GM12873 (cell line): ENCODE measurements at regions not wholly inside any gene's neighbourhood (a gene's known extent, or its start where the extent isn't known, plus 50 kb on each side); places are given as distances from the start of the nearest gene placed in this dataset.
A peak's percentile ranks its signal among the peaks of the same experiment; 100 is the strongest.

Source experiments
- TF ChIP-seq, protein P1 (sequence below): IDR thresholded peaks from 2 replicates; pipeline ENCODE4 v1.5.1; 2012; ENCODE audit warnings: low read depth, mild to moderate bottlenecking, moderate library complexity, low read length, control low read depth; ENCODE audit not compliant: insufficient read depth; ENCODE audit errors: missing control alignments

DNA sequence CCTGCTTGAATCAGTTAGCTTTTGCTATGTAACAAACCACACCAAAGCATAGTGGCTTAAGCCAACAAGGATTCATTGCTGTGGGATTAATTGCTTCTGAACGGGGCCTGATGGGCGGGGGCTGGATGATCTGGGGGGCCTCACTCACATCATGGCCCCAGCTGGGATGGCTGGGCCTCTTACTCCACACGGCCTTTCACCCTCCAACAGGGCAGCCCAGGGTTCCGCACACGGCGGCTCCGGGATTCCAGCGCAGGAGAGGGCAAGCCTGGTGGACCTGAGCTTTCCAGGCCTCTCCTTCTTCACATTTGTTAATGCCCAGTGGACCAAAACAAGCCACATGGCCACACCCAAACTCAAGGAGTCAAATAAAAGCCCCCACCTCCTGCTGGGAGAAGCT is 86.3 kb upstream of the PHLPP1 start:
- TF ChIP-seq, protein P1, sequence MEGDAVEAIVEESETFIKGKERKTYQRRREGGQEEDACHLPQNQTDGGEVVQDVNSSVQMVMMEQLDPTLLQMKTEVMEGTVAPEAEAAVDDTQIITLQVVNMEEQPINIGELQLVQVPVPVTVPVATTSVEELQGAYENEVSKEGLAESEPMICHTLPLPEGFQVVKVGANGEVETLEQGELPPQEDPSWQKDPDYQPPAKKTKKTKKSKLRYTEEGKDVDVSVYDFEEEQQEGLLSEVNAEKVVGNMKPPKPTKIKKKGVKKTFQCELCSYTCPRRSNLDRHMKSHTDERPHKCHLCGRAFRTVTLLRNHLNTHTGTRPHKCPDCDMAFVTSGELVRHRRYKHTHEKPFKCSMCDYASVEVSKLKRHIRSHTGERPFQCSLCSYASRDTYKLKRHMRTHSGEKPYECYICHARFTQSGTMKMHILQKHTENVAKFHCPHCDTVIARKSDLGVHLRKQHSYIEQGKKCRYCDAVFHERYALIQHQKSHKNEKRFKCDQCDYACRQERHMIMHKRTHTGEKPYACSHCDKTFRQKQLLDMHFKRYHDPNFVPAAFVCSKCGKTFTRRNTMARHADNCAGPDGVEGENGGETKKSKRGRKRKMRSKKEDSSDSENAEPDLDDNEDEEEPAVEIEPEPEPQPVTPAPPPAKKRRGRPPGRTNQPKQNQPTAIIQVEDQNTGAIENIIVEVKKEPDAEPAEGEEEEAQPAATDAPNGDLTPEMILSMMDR, result no peak

DNA sequence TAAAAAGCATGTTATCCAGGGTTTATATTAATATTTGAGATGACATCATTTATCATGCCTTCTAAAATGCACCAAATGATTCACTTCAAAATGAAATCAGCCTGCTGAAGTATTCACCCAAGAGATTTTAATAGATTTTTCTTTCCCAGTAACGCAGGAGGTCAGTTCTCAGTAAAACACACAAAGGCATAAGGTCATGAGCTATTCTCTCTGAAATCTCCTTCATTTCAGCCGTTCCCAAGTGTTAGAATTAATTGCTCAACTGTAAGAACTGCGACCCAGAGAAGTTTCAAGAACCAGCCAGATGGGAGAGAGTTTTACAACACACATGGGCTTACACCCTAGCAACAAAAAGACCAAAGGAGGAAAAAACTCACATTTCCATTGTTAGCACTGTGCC is 84.2 kb upstream of the PHLPP1 start:
- TF ChIP-seq, protein P1, result no peak

DNA sequence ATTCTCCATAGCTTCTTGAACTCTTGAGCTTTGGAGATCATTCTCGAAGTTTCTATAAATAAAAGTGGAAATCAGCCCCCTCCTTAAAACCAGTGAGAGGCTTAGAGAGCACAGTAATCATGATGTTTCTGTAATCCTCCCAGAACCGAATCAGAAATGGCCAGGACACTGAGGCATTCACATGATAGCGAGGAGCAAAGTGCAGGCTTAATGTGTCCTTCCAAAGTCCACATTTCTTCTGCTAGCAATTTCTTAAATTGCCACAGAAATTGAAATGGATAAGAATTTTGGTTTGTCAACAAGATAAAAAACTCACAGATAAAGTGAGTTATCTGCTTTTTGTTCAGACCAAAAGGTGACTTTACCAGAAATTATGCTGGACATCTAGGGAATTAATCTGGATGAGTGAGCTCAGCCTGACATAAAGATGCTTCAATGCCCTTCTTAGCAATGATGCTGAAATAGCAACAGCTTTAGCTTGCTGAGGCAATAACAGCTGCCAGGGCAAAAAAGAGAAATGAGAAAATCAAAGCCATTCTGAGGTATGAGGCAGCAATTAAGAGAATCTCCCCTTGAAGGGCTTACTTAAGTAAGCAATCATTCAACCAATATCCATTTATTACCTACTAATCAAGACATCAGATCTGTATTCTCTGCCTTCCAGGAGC is 82.4 kb upstream of the PHLPP1 start:
- TF ChIP-seq, protein P1, result no peak

DNA sequence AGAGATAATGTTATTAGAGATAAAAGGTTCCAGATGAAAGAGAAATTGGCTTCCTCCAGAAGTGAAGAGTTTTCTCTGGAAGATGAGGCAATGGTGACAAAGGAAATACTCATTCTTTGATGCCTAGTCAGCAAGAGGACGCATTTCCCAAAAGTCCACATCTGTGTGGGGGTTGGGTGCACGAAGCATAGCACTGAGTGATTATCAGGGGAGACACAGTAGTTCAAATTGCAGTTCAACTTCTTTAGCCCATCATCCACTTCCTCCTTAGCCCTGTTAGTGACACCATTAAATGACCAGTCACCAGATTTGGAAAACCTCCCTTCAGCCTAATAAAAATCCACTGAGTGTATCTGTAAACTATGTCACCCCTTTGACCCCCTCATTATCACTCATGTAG is 80.9 kb upstream of the PHLPP1 start:
- TF ChIP-seq, protein P1, result no peak

DNA sequence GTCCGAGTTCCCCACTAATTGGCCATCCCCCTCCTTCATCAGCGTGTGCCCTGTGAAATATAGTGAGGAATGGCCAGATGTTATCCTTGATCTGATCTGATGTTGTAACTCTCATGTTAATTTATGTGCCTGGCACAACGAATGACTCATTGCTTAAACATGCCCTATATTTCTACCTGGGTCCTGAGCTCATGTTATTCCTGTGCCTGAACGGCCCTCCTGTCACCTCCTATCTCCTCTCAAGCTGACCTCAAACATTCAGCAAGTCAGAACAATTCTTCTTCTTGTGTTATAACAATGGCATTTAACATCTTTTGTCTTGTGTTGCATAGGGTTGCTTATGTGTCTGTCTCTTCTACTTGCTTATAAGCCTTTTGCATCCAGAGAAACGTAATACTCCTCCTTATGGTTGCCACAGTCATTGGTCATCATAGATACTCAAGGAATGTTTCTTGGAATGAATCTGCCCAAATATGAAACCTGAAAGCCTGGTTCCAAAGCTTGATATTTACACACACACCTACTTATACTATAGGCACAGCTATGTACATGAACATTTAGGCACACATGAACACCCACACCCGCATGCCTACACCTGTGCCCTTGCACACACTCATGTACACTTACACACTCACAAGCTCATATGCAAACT is 80.2 kb upstream of the PHLPP1 start:
- TF ChIP-seq, protein P1, result no peak

DNA sequence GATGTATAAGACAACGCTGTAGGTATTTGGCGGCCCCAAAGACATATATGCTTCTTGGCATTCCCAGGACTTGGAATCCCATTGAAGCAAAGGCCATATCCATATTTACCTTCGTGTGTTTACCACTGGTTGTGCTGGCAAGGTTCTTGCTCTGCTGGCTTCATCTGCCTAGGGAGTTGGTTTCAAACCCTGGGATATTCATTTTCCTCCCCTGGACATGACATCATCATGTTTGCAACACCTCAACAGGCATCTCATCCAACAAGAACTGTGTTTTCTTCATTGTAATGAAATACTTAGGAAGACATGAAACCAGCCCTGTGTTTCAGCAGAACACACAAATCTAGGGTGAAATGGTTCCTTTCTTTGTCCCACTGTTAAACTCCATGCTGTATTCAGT is 77.9 kb upstream of the PHLPP1 start:
- TF ChIP-seq, protein P1, result no peak

DNA sequence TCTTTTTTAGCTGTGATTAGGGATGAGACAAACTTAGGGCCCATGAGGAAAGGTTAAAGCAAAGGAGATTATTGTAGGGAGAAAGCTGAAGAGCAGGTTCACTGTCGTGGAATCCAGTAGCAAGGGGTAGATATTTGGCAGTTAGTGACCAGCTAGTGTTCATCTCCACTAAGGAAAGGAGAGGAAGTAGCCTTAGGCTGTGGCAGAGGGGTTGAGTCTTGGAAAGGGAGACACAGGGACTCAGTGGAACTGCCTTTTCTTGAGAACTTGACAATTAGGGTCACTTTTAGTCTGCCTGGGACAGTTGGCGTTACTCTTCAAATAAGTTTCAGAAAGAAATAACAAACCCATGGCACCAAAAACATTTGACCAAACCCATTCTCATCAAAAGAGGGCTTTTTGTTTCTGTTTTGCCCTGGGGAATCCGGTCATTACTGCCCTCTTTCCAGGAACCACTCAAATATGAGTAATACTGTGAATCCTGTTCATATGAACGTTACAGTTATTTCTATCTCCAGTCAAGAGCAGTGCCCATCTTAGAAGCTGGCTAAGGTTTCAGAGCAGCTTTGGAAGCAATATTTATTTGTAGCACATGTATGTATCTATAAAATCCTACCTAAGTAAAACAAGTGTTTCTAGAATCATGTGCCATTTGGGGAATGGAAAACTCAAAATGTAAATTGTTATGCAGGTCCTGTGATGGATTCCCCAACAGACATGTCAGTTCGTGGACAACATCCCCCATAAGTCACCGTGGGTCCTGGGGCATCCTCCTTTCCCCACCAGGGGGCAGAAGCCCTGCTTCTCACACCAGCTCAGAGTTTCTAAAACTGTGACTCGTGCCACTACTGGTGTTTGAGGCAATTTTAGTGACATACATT is 77.3 kb upstream of the PHLPP1 start:
- TF ChIP-seq, protein P1, result peak; percentile 84
